Endothelial cell of umbilical vein (primary cell): ENCODE measurements at regions not wholly inside any gene's neighbourhood (a gene's known extent, or its start where the extent isn't known, plus 50 kb on each side); places are given as distances from the start of the nearest gene placed in this dataset.

ENCODE experiments used
- BruUV-seq: library from RNA; stranded (reverse); fragments of 400-500 nt; replicated peaks from 2 replicates; lab custom pipeline; 2021; lab: Mats Ljungman, UMichigan
- CTCF ChIA-PET: fragments of 300-600, 350-600 bp; sonication (Branson Sonifier 250); formaldehyde crosslinking; loops from one replicate; lab custom pipeline; 2021; ENCODE audit warnings: antibody characterized with exemption, inconsistent platforms; lab: Charles Lee
- POLR2A ChIA-PET: fragments of 300-600, 350-600 bp; sonication (Branson Sonifier 250); formaldehyde crosslinking; loops from one replicate; lab custom pipeline; 2021; ENCODE audit warnings: antibody characterized with exemption, inconsistent platforms; lab: Charles Lee
- DNase-seq: peaks from one replicate; pipeline ENCODE4 v3.0.0-alpha.2; 2011; ENCODE audit warnings: low read depth, low spot score
- FAIRE-seq: peaks from 2 replicates; lab custom pipeline; 2011; peaks lifted over from hg19 to GRCh38; lab: Jason Lieb, UNC
- H2AFZ ChIP-seq: 2 replicates; pipeline ENCODE4 v1.6.0; 2012; ENCODE audit warnings: low read depth, low read length, control low read depth, inconsistent platforms
- H3K27ac ChIP-seq: 2 replicates; pipeline ENCODE4 v1.5.1; 2011; ENCODE audit warnings: low read depth, mild to moderate bottlenecking, control low read depth, low read length, moderate library complexity; ENCODE audit not compliant: insufficient read depth
- H3K27me3 ChIP-seq, 2 experiments: 2 replicates each; pipeline versions ENCODE4 v1.6.0 to v1.6.1; 2011; ENCODE audit warnings: low read length in 2 of 2, mixed read lengths in 1 of 2; ENCODE audit not compliant: control insufficient read depth in 2 of 2, insufficient read depth in 2 of 2
- H3K36me3 ChIP-seq, 2 experiments: 2 replicates in 1 of 2; 3 replicates in 1 of 2; pipeline ENCODE4 v1.5.1; 2011; ENCODE audit warnings: low read length in 2 of 2, mild to moderate bottlenecking in 1 of 2, moderate library complexity in 1 of 2; ENCODE audit not compliant: control insufficient read depth in 2 of 2, insufficient read depth in 2 of 2; ENCODE audit errors: extremely low read depth in 1 of 2
- H3K4me1 ChIP-seq: 3 replicates; pipeline ENCODE4 v1.5.1; 2011; ENCODE audit warnings: mild to moderate bottlenecking, low read length; ENCODE audit not compliant: control insufficient read depth, insufficient read depth; ENCODE audit errors: extremely low read depth
- H3K4me2 ChIP-seq: 2 replicates; pipeline ENCODE4 v1.6.1; 2011; ENCODE audit warnings: low read length, control low read depth, mixed read lengths; ENCODE audit not compliant: insufficient read depth
- H3K4me3 ChIP-seq, 3 experiments: fragments of 200-600 bp in 1 of 3; sonication (generic), shearing (Covaris generic) in 1 of 3; replicated peaks in 1 of 3; 2 replicates each; pipeline ENCODE4 v1.5.1; 2011 to 2016; ENCODE audit warnings: control low read depth in 3 of 3, low read length in 3 of 3, mild to moderate bottlenecking in 2 of 3, inconsistent platforms in 1 of 3, low read depth in 1 of 3, moderate library complexity in 1 of 3; ENCODE audit not compliant: insufficient read depth in 1 of 3
- H3K79me2 ChIP-seq: 2 replicates; pipeline ENCODE4 v1.6.0; 2012; ENCODE audit warnings: low read length, inconsistent platforms; ENCODE audit not compliant: control insufficient read depth, insufficient read depth
- H3K9ac ChIP-seq: replicated peaks from 2 replicates; pipeline ENCODE3; 2011; ENCODE audit warnings: low read length, control low read depth; ENCODE audit not compliant: insufficient read depth; ENCODE audit errors: extremely low read depth
- H3K9me1 ChIP-seq: replicated peaks from 3 replicates; pipeline ENCODE4 v1.6.0; 2011; ENCODE audit warnings: mild to moderate bottlenecking, low read length; ENCODE audit not compliant: control insufficient read depth, insufficient read depth; ENCODE audit errors: extremely low read depth
- H3K9me3 ChIP-seq: replicated peaks from 2 replicates; pipeline ENCODE4 v1.5.1; 2012; ENCODE audit warnings: low read length, inconsistent platforms; ENCODE audit not compliant: control insufficient read depth, insufficient read depth
- H4K20me1 ChIP-seq: replicated peaks from 2 replicates; pipeline ENCODE3; 2011; ENCODE audit warnings: mild to moderate bottlenecking, low read length; ENCODE audit not compliant: control insufficient read depth, insufficient read depth; ENCODE audit errors: extremely low read depth
- CTCF ChIP-seq, 2 donors: IDR thresholded peaks; 1 replicate in 1 of 2; 2 replicates in 1 of 2; pipeline ENCODE4 v1.5.1; 2011; ENCODE audit warnings: low read length in 2 of 2, mild to moderate bottlenecking in 2 of 2, moderate library complexity in 2 of 2, control low read depth in 1 of 2, inconsistent platforms in 1 of 2, low read depth in 1 of 2; ENCODE audit not compliant: insufficient read depth in 1 of 2; ENCODE audit errors: extremely low read depth in 1 of 2
- EZH2 ChIP-seq: IDR thresholded peaks from 2 replicates; pipeline ENCODE4 v1.6.1; 2012; ENCODE audit warnings: borderline replicate concordance, low read depth, mild to moderate bottlenecking, moderate library complexity, low read length, inconsistent platforms; ENCODE audit not compliant: severe bottlenecking
- FOS ChIP-seq: IDR thresholded peaks from 2 replicates; pipeline ENCODE4 v1.6.1; 2011; ENCODE audit warnings: mild to moderate bottlenecking, low read length, moderate library complexity, borderline replicate concordance; ENCODE audit not compliant: insufficient read depth
- GATA2 ChIP-seq: IDR thresholded peaks from 2 replicates; pipeline ENCODE4 v1.7.0; 2011; ENCODE audit warnings: low read depth, mild to moderate bottlenecking, moderate library complexity, mixed read lengths, low read length; ENCODE audit not compliant: insufficient read length, insufficient read depth
- JUN ChIP-seq: IDR thresholded peaks from 2 replicates; pipeline ENCODE4 v1.6.1; 2011; ENCODE audit warnings: borderline replicate concordance, low read depth; ENCODE audit not compliant: insufficient read length, insufficient read depth
- MAX ChIP-seq: IDR thresholded peaks from 2 replicates; pipeline ENCODE4 v1.6.1; 2011; ENCODE audit not compliant: insufficient read depth, insufficient read length
- MYC ChIP-seq: IDR thresholded peaks from one replicate; pipeline ENCODE4 v1.6.1; 2011; ENCODE audit warnings: mild to moderate bottlenecking, low read depth, low read length
- POLR2A ChIP-seq: IDR thresholded peaks from 2 replicates; pipeline ENCODE4 v1.6.1; 2012; ENCODE audit warnings: low read depth, mild to moderate bottlenecking, control low read depth, low read length
- POLR2AphosphoS5 ChIP-seq: IDR thresholded peaks from 2 replicates; pipeline ENCODE4 v1.6.1; 2012; ENCODE audit warnings: low read depth, mild to moderate bottlenecking, control low read depth, low read length, moderate library complexity; ENCODE audit not compliant: insufficient read depth
- dilution Hi-C: fragments of 300-500 bp; cut with MboI; formaldehyde crosslinking; loops from one replicate; pipeline ENCODE4 v1.15.0; 2019; ENCODE audit warnings: low sequenced_read_pairs; ENCODE audit not compliant: extremely low pct_ligation_motif_present
- intact Hi-C: fragments of 100-400 bp; cut with micrococcal nuclease; formaldehyde crosslinking; loops from one replicate; pipeline ENCODE4 v1.10.0; 2022

DNA sequence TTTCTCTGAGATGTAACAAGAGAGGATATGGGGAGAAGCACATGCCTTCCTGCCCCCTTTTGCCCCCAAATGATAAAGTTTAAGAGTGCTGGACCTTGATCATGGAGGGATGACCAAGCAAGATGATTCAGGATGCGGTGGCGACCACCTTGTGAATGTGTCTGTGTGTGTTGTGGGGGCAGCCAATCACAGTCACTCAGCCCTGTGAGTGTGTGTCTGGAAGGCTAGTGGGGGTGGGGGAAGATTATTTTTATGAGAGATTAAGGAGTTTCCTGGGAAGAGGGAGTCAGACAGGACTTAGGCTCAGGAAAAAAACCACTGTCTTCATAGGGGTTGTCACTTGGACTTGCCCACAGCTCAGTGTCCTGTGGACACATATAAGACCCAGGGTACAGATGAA is 57.8 kb upstream of the KY start:
- FAIRE-seq (no peak), DNase-seq (peak; percentile 38)
- H3K27ac ChIP-seq: peak overlapping the region; percentile 82
- TF ChIP-seq FOS: no peak
- no peak for TF ChIP-seq EZH2
- TF ChIP-seq GATA2: no peak
- TF ChIP-seq JUN: no peak
- TF ChIP-seq POLR2A: no peak
- no peak for TF ChIP-seq MYC
- no peak for TF ChIP-seq CTCF (IDR thresholded peaks at IDR 0.05; ENCODE audit: extremely low read depth in 1 of 2, insufficient read depth in 1 of 2, low read depth in 1 of 2, low read length in 2 of 2)
- TF ChIP-seq MAX: no peak
- no peak for TF ChIP-seq POLR2AphosphoS5
- BruUV-seq: no TSS peak
- peak overlapping the region; percentile 46 for H3K9ac ChIP-seq
- H4K20me1 ChIP-seq: no peaks in the 10 kb centered on the region
- peak overlapping the region; percentile 47 for H2AFZ ChIP-seq
- H3K79me2 ChIP-seq: no peaks in the 10 kb centered on the region
- ChIA-PET CTCF (no interaction called here), POLR2A (no interaction called here)
- H3K4me3 ChIP-seq: no peak overlapping the region
- peaks cover 17% of the 10 kb centered on the region for H3K4me1 ChIP-seq
- no peaks in the 10 kb centered on the region for H3K9me3 ChIP-seq
- intact Hi-C loops (loop anchor here (1.0 kb wide), 1 partner anchor 139 kb away; no protein-coding TSS in a partner anchor), dilution Hi-C loops (no loop called here)
- H3K9me1 ChIP-seq: no peaks in the 10 kb centered on the region
- no peaks in the 10 kb centered on the region for H3K27me3 ChIP-seq
- H3K36me3 ChIP-seq: no peaks in the 10 kb centered on the region
- peak overlapping the region; percentile 22 for H3K4me2 ChIP-seq
